ENCODE measurements at regions not wholly inside any gene's neighbourhood (a gene's known extent, or its start where the extent isn't known, plus 50 kb on each side); places are given as distances from the start of the nearest gene placed in this dataset.

DNA sequence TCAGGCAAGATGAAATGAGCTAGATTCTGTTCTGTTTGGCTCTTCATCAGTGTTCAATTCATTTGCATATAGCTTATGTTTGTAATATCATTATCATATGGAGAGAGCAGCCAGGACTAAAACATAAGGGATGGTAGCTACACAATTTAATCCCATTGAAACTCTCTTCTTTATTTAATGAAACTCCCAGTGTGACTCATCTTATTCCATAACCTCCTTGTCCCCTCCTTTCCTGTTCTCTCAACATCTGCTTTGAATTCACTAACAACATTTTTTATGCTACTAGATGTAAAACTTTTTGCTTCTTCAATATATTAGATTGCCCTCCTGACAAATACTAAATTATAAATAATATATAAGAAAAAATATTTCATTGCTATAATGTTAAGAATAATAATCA, 1823.4 kb downstream of the MAT2B start:
- no peak for DNase-seq
- Histone ChIP-seq H3K36me3 (no peaks in the 10 kb centered on the region), H3K4me1 (no peaks in the 10 kb centered on the region), H3K27ac (no peak overlapping the region), H3K4me3 (no peak overlapping the region), H3K27me3 (no peaks in the 10 kb centered on the region), H3K9me3 (no peaks in the 10 kb centered on the region)
- TF ChIP-seq CTCF (IDR thresholded peaks at IDR 0.05) = no peak
- intact Hi-C loops (cut with DNase I; ENCODE audit: low total_unique reads) = no loop called here

- no peaks in the 10 kb centered on the region for H3K4me1 ChIP-seq
- intact Hi-C loops (cut with DNase I; ENCODE audit: low total_unique reads) = no loop called here
- DNase-seq = no peak
- H3K4me3 ChIP-seq = no peak overlapping the region
- no peaks in the 10 kb centered on the region for H3K27me3 ChIP-seq
- H3K9me3 ChIP-seq = no peaks in the 10 kb centered on the region
- TF ChIP-seq CTCF (IDR thresholded peaks at IDR 0.05) = no peak
- no peaks in the 10 kb centered on the region for H3K36me3 ChIP-seq
- no peak overlapping the region for H3K27ac ChIP-seq
Observed at GRCh38 chr5:165333623-165334022, 1828.2 kb downstream of the MAT2B start.

DNA sequence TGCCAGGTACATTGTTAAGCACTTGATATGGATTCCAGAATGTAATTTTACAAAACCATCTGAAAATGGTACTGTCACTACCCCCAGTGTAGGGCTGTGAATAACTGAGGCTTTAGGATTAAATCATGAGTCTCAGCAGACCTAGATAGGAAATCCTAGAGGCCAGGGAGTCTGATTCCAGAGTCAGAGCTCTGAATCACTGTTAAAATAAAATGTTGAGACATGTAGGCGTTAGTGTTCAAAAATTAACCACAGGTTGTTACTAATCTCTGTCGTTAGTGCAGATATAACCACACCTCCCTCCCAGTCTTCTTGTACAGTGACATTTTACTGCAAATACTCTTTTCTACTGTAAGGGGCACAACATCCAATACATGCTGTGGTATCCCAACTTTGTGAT, 1828.8 kb downstream of the MAT2B start:
- Histone ChIP-seq H3K4me1 (no peaks in the 10 kb centered on the region), H3K36me3 (no peaks in the 10 kb centered on the region), H3K4me3 (no peak overlapping the region), H3K27ac (no peak overlapping the region), H3K9me3 (no peaks in the 10 kb centered on the region), H3K27me3 (no peaks in the 10 kb centered on the region)
- intact Hi-C loops (cut with DNase I; ENCODE audit: low total_unique reads) = no loop called here
- DNase-seq = no peak
- TF ChIP-seq CTCF (IDR thresholded peaks at IDR 0.05) = no peak

DNA sequence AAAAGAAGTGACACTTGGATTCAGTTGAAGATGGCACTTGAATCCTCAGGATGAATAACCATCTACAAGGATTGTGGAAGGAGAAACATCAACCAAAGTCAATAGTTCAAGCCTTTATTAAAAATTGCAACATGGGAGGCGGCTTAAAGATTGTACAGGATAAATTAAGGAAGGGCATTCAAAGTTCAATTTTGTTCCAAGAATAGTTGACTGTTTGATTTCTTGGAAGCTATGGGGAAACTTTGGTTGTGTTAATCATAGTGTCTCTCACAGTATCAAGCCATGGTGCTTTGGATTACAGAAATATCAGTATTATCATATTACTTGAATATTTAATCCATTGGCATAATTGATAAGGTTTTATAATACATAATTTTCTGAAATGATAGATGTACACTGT, 1844.3 kb downstream of the MAT2B start:
- DNase-seq = no peak
- intact Hi-C loops (cut with DNase I; ENCODE audit: low total_unique reads) = no loop called here
- no peak for TF ChIP-seq CTCF (IDR thresholded peaks at IDR 0.05)

GRCh38 chr5:165351342-165351741, 1845.9 kb downstream of the MAT2B start:
- H3K27ac ChIP-seq = no peak overlapping the region
- H3K36me3 ChIP-seq = no peaks in the 10 kb centered on the region
- no peak for DNase-seq
- H3K4me1 ChIP-seq = no peaks in the 10 kb centered on the region
- intact Hi-C loops (cut with DNase I; ENCODE audit: low total_unique reads) = no loop called here
- no peak for TF ChIP-seq CTCF (IDR thresholded peaks at IDR 0.05)
- no peaks in the 10 kb centered on the region for H3K9me3 ChIP-seq
- H3K4me3 ChIP-seq = no peak overlapping the region
- no peaks in the 10 kb centered on the region for H3K27me3 ChIP-seq

More for the DNA sequence above, 1844.3 kb downstream of the MAT2B start:
- no peak overlapping the region for H3K27ac ChIP-seq
- no peaks in the 10 kb centered on the region for H3K4me1 ChIP-seq
- no peaks in the 10 kb centered on the region for H3K9me3 ChIP-seq
- no peaks in the 10 kb centered on the region for H3K27me3 ChIP-seq
- H3K36me3 ChIP-seq = no peaks in the 10 kb centered on the region
- H3K4me3 ChIP-seq = no peak overlapping the region

- intact Hi-C loops (cut with DNase I; ENCODE audit: low total_unique reads) = no loop called here
- no peaks in the 10 kb centered on the region for H3K36me3 ChIP-seq
- no peaks in the 10 kb centered on the region for H3K4me1 ChIP-seq
- no peak for TF ChIP-seq CTCF (IDR thresholded peaks at IDR 0.05)
- no peaks in the 10 kb centered on the region for H3K27me3 ChIP-seq
- DNase-seq = no peak
- H3K4me3 ChIP-seq = no peak overlapping the region
- no peaks in the 10 kb centered on the region for H3K9me3 ChIP-seq
- no peak overlapping the region for H3K27ac ChIP-seq
Observed at GRCh38 chr5:165360366-165360765, 1854.9 kb downstream of the MAT2B start.

All from tibial artery (tissue), 4 donors.